BLaER1 (cell line): ENCODE measurements at regions not wholly inside any gene's neighbourhood (a gene's known extent, or its start where the extent isn't known, plus 50 kb on each side); places are given as distances from the start of the nearest gene placed in this dataset.
"Not testable (repeated sequence)": the region's sequence is repeated elsewhere in the genome, so short reads cannot be mapped to it uniquely, and the experiment has no call there.

ENCODE experiments used
- H3K27ac ChIP-seq: shearing (Covaris generic); formaldehyde crosslinking; 2 replicates; pipeline ENCODE4 v1.8.1; 2022
- H3K27me3 ChIP-seq: shearing (Covaris generic); formaldehyde crosslinking; 2 replicates; pipeline ENCODE4 v1.8.1; 2022
- H3K36me3 ChIP-seq: shearing (Covaris generic); formaldehyde crosslinking; 2 replicates; pipeline ENCODE4 v1.8.1; 2022
- H3K4me1 ChIP-seq: shearing (Covaris generic); formaldehyde crosslinking; 2 replicates; pipeline ENCODE4 v1.8.1; 2022
- H3K4me2 ChIP-seq: shearing (Covaris generic); formaldehyde crosslinking; 2 replicates; pipeline ENCODE4 v1.8.1; 2022
- H3K4me3 ChIP-seq: shearing (Covaris generic); formaldehyde crosslinking; 2 replicates; pipeline ENCODE4 v1.8.1; 2022
- H3K9ac ChIP-seq: shearing (Covaris generic); formaldehyde crosslinking; 2 replicates; pipeline ENCODE4 v1.8.1; 2022
- H3K9me3 ChIP-seq: shearing (Covaris generic); formaldehyde crosslinking; 2 replicates; pipeline ENCODE4 v1.8.1; 2022
- H4K20me1 ChIP-seq: shearing (Covaris generic); formaldehyde crosslinking; 2 replicates; pipeline ENCODE4 v1.8.1; 2022
- Cebpa-rat ChIP-seq: shearing (Covaris generic); IDR thresholded peaks from 2 replicates; pipeline ENCODE4 v1.8.1; 2022

DNA sequence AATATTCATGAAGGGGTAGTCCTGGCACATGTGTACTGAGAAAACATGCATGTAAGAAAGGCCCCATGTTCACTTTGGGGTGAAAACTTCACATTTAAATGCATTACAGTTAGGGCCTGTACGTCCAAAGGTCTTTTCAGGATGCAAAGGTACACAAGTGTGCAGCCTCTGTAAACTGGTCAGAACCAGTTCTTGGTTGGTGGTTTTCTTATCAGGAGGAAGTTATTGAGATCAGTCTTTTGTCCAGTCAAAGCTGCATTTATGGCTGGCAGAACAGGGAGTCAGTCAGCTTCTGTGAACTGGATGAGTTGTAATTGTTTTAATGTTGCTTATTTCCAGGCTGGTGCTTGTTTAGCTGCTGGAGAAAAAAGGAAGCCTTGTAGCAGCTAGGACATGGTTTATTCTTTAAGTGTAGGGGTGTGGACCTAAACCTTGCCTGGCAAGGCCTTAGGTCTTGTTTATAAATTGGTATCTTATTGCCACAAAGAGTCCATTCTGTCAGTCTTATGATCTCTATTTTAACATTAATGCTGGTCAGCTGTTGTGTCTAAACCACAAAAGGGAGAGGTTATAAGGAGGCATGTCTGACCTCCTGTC is 1906.6 kb upstream of the TENM3 start:
- no peak for TF ChIP-seq Cebpa-rat

DNA sequence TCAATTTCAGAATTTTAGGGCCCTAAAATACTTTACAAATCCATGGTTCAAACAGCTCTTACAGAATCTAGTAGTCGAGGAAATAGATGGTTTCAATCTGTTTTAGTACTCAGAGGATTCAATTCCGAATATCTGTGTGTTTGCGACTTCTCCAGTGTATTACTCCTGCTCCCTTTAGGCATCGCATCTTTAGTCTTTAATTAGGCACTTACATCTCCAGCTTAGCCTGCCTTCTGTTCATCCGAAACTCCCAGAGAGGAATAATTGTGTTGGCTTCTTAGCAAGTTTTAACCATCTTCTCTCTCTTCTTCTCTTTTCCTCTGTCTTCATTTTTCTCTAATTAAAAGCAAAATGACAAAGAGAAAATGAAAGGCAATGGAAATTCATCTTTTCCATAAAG is 1901.3 kb upstream of the TENM3 start:
- Histone ChIP-seq H3K36me3 (no peaks in the 10 kb centered on the region), H3K9ac (no peak overlapping the region), H3K4me1 (no peaks in the 10 kb centered on the region), H3K9me3 (no peaks in the 10 kb centered on the region), H4K20me1 (no peaks in the 10 kb centered on the region), H3K27ac (no peak overlapping the region), H3K4me2 (no peak overlapping the region), H3K4me3 (no peak overlapping the region), H3K27me3 (no peaks in the 10 kb centered on the region)
- no peak for TF ChIP-seq Cebpa-rat

More for the DNA sequence above, 1906.6 kb upstream of the TENM3 start:
- H3K4me3 ChIP-seq: no peak overlapping the region
- no peak overlapping the region for H3K4me2 ChIP-seq
- H3K9me3 ChIP-seq: no peaks in the 10 kb centered on the region
- H3K36me3 ChIP-seq: no peaks in the 10 kb centered on the region
- no peak overlapping the region for H3K27ac ChIP-seq
- H4K20me1 ChIP-seq: no peaks in the 10 kb centered on the region
- no peak overlapping the region for H3K9ac ChIP-seq
- no peaks in the 10 kb centered on the region for H3K4me1 ChIP-seq
- no peaks in the 10 kb centered on the region for H3K27me3 ChIP-seq

DNA sequence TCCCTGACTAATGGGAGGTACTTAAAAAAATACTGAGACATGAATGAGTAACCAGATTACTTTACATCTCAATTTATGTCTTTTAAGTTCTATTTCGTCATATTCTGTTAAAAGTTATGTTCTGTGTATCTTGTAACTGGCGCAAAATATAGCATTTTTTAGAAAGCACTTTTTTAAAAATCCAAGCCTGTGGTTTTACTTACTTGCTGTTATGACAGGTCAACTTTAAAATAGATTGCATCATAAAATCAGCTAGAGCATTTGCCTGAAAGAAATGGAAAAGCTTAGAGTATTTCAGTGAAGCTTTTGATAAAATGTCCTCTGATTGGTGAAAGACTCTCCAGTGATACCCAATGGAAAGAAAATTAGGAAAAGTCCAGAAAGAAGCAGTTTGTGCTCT is 1892.3 kb upstream of the TENM3 start:
- no peak overlapping the region for H3K4me2 ChIP-seq
- H3K9ac ChIP-seq: no peak overlapping the region
- H3K27me3 ChIP-seq: no peaks in the 10 kb centered on the region
- no peaks in the 10 kb centered on the region for H3K9me3 ChIP-seq
- no peaks in the 10 kb centered on the region for H3K36me3 ChIP-seq
- no peak for TF ChIP-seq Cebpa-rat
- no peak overlapping the region for H3K4me3 ChIP-seq
- no peaks in the 10 kb centered on the region for H4K20me1 ChIP-seq
- no peak overlapping the region for H3K27ac ChIP-seq
- peaks cover 14% of the 10 kb centered on the region for H3K4me1 ChIP-seq

DNA sequence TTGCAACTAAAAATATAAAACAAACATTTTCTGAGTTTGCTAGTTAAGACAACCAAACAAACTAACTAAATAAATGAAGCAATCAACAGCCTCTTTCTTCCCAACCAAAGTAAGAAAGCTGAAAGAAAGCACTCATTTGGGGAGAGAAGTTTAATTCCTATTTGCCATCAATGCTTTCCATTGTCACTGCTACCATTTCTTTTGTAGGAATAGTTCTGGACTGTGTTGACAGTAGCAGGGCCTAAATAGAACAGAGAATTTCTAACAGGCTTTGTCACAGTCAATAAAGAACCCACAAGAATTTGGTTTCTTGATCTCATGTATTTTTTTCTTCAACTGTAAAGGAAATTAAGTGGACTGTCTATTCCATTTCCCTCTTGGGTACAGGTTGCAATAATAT is 1886.4 kb upstream of the TENM3 start:
- H3K4me1 ChIP-seq: peaks cover 9% of the 10 kb centered on the region; the same call in 1 of the 2 replicates
- H3K9ac ChIP-seq: no peak overlapping the region
- no peaks in the 10 kb centered on the region for H3K27me3 ChIP-seq
- TF ChIP-seq Cebpa-rat: no peak
- H3K4me3 ChIP-seq: no peak overlapping the region
- no peak overlapping the region for H3K27ac ChIP-seq
- no peaks in the 10 kb centered on the region; the same call in 1 of the 2 replicates for H3K9me3 ChIP-seq
- H4K20me1 ChIP-seq: no peaks in the 10 kb centered on the region
- no peaks in the 10 kb centered on the region for H3K36me3 ChIP-seq
- no peak overlapping the region for H3K4me2 ChIP-seq

DNA sequence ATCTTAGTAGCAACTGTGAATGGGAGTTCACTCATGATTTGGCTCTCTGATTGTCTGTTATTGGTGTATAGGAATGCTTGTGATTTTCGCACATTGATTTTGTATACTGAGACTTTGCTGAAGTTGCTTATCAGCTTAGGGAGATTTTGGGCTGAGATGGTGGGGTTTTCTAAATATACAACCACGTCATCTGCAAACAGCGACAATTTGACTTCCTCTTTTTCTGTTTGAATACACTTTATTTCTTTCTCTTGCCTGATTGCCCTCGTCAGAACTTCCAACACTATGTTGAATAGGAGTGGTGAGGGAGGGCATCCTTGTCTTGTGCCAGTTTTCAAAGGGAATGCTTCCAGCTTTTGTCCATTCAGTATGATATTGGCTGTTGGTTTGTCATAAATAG is 1883.1 kb upstream of the TENM3 start:
- Histone ChIP-seq H3K4me2 (peak overlapping the region; percentile 34), H3K4me1 (peaks cover 15% of the 10 kb centered on the region; the same call in 1 of the 2 replicates)
- not testable (repeated sequence) for H3K9ac ChIP-seq, H4K20me1 ChIP-seq, H3K9me3 ChIP-seq, H3K27me3 ChIP-seq, H3K36me3 ChIP-seq, H3K27ac ChIP-seq, H3K4me3 ChIP-seq

DNA sequence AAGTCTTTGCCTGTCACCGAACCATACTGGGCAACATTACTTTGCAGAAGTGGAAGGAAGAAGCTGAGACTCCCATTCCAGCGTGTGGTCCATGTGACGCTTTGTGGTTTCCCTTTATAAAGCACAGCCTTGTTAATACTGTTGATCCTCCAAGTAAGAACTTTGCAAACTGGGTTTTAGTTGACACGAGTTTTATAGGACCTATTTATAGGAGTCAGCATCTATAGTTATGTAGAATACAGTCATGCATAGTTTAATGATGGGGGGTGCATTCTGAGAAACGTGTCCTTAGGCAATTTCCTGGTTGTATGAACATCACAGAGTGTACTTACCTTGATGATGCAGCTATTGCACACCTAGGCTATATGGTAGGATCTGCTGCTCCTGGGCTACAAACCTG is 1879.4 kb upstream of the TENM3 start:
- H3K4me3 ChIP-seq: no peak overlapping the region

DNA sequence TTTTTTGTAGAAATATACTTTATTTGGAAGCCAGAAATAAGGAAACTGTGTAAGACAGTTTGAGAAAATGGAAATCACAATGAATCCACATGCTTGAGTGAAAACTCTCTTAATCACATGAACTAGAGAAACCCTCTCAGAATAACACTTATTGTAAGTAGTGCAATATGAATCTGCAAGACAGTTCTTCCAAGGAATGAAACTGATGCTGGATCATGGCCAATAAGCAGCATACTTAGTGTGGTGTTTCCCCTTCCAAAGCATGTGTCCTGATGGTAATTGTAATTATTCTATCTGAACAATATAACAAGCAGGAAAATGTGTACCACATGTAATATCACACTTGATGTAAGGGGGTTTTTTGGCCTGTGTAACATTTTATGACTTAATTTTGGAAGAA is 1870.5 kb upstream of the TENM3 start:
- Histone ChIP-seq H3K9ac (no peak overlapping the region), H3K9me3 (no peaks in the 10 kb centered on the region), H4K20me1 (no peaks in the 10 kb centered on the region), H3K36me3 (no peaks in the 10 kb centered on the region), H3K4me2 (no peak overlapping the region), H3K27me3 (no peaks in the 10 kb centered on the region), H3K4me3 (no peak overlapping the region), H3K4me1 (no peaks in the 10 kb centered on the region), H3K27ac (no peak overlapping the region)
- no peak for TF ChIP-seq Cebpa-rat

More for the DNA sequence above, 1879.4 kb upstream of the TENM3 start:
- Histone ChIP-seq H3K9ac (no peak overlapping the region), H3K4me2 (peak overlapping the region; percentile 33; the same call in 1 of the 2 replicates), H3K9me3 (no peaks in the 10 kb centered on the region; the same call in 1 of the 2 replicates), H4K20me1 (no peaks in the 10 kb centered on the region), H3K36me3 (no peaks in the 10 kb centered on the region), H3K27ac (no peak overlapping the region), H3K4me1 (peaks cover 15% of the 10 kb centered on the region; the same call in 1 of the 2 replicates), H3K27me3 (no peaks in the 10 kb centered on the region)
- TF ChIP-seq Cebpa-rat: no peak

DNA sequence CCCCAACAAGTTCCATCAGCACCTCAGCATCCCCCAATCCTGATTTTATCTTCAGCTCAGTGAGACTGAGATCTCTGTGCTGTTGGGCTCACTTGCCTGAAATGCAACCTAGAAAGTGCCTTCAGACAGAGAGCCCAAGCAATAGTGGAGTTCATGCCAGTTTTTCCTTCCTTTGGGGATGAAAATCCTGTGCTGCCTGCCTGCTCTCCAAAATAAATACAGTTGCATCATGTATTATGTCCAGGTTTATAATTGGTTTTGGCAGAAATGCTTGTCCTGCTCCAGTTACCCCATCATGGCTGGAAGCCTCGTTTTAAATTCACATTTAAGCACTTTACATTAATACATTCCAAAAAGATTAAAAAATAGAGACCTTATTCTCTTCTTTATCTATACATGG is 1865.5 kb upstream of the TENM3 start:
- no peaks in the 10 kb centered on the region for H3K9me3 ChIP-seq
- no peak overlapping the region for H3K27ac ChIP-seq
- H4K20me1 ChIP-seq: no peaks in the 10 kb centered on the region
- H3K27me3 ChIP-seq: no peaks in the 10 kb centered on the region
- TF ChIP-seq Cebpa-rat: no peak
- H3K9ac ChIP-seq: no peak overlapping the region
- no peaks in the 10 kb centered on the region for H3K4me1 ChIP-seq
- H3K4me2 ChIP-seq: no peak overlapping the region
- H3K36me3 ChIP-seq: no peaks in the 10 kb centered on the region
- H3K4me3 ChIP-seq: no peak overlapping the region

DNA sequence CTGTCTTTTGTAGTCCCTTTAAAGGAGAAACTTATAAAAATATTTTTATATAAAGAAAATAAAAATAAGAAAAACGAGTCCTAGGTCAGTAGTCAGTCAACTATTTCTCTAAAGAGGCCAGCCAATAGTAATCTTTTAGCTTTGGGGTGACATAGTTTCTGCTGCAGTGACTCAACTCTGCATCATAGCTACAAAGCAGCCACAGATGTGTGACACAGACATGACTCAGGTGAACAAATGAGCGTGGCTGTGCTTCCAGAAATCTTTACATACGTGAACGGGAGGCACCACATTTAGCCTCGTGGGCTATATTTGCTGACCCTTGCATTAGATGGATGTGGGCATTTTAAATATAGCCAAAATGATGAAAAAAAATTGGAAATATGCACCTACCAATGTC is 1862.5 kb upstream of the TENM3 start:
- H3K36me3 ChIP-seq: no peaks in the 10 kb centered on the region
- H3K4me3 ChIP-seq: no peak overlapping the region
- no peak for TF ChIP-seq Cebpa-rat
- H3K27ac ChIP-seq: no peak overlapping the region
- no peaks in the 10 kb centered on the region for H3K9me3 ChIP-seq
- no peak overlapping the region for H3K9ac ChIP-seq
- H3K4me2 ChIP-seq: no peak overlapping the region
- H3K27me3 ChIP-seq: no peaks in the 10 kb centered on the region
- H3K4me1 ChIP-seq: no peaks in the 10 kb centered on the region
- no peaks in the 10 kb centered on the region for H4K20me1 ChIP-seq

DNA sequence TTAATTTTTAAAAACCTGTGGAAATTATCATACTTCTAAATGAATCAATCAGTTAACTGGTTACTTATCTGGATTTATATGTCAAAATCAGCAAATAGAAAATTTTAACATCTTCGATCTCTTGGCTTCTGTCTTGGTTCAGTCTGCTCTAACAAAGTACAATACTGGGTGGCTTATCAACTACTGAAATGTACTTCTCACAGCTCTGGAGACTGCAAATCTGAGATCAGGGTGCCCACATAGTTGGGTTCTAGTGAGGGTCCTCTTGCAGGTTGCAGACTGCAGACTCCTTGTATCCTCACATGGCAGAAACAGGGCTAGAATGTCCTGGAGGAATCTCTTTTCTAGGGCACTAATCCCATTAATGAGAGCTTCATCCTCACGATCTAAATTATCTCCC is 1851.6 kb upstream of the TENM3 start:
- no peak for TF ChIP-seq Cebpa-rat
- no peaks in the 10 kb centered on the region for H3K9me3 ChIP-seq
- no peak overlapping the region for H3K4me2 ChIP-seq
- H3K27me3 ChIP-seq: no peaks in the 10 kb centered on the region
- peaks cover 7% of the 10 kb centered on the region; the same call in 1 of the 2 replicates for H3K4me1 ChIP-seq
- no peak overlapping the region for H3K27ac ChIP-seq
- H4K20me1 ChIP-seq: no peaks in the 10 kb centered on the region
- H3K4me3 ChIP-seq: no peak overlapping the region
- H3K9ac ChIP-seq: no peak overlapping the region
- H3K36me3 ChIP-seq: no peaks in the 10 kb centered on the region

DNA sequence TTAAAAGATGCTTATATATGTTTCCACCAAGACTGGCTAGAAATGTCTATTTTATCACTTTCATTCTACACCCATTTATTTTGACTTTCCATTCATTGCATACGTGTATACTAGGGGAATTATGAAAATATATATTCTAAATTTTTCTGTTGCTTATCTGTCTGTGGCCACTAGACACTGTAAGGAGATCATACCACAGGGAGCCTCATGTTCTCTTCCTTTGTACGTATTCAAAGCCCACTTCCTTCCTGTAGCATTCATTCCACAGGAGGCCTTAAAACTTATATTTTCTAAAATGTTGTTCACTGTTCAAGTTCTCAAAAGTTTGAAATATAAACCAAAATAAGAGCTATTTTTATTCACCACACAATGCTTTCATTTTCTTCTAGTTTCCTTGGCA is 1848.9 kb upstream of the TENM3 start:
- Histone ChIP-seq H3K4me2 (peak overlapping the region; percentile 35), H3K27me3 (no peaks in the 10 kb centered on the region), H3K9ac (no peak overlapping the region), H3K36me3 (no peaks in the 10 kb centered on the region), H3K9me3 (no peaks in the 10 kb centered on the region), H3K4me1 (peaks cover 7% of the 10 kb centered on the region; the same call in 1 of the 2 replicates), H3K27ac (no peak overlapping the region), H3K4me3 (no peak overlapping the region), H4K20me1 (no peaks in the 10 kb centered on the region)
- TF ChIP-seq Cebpa-rat: no peak
